H9 (cell line): ENCODE measurements at regions not wholly inside any gene's neighbourhood (a gene's known extent, or its start where the extent isn't known, plus 50 kb on each side); places are given as distances from the start of the nearest gene placed in this dataset.

Experiments used
- DNase-seq: peaks from one replicate; pipeline ENCODE4 v3.0.0-alpha.2; 2017
- H2AFZ ChIP-seq: one replicate; pipeline ENCODE4 v1.6.1; 2013; ENCODE audit warnings: mild to moderate bottlenecking, low read length, control low read depth, moderate library complexity
- H2AK5ac ChIP-seq: 2 replicates; pipeline ENCODE4 v1.6.1; 2013; ENCODE audit warnings: low read length, control low read depth, mixed read lengths; ENCODE audit not compliant: insufficient read length
- H2BK120ac ChIP-seq: one replicate; pipeline ENCODE4 v1.6.1; 2013; ENCODE audit warnings: low read depth, mild to moderate bottlenecking, low read length, control low read depth, inconsistent platforms; ENCODE audit not compliant: poor library complexity, severe bottlenecking
- H2BK12ac ChIP-seq: 2 replicates; pipeline ENCODE4 v1.6.1; 2013; ENCODE audit warnings: low read length, control low read depth, mixed read lengths, low read depth; ENCODE audit not compliant: insufficient read length
- H2BK15ac ChIP-seq: 2 replicates; pipeline ENCODE4 v1.6.1; 2013; ENCODE audit warnings: low read depth, low read length, control low read depth
- H2BK20ac ChIP-seq: one replicate; pipeline ENCODE4 v1.6.1; 2013; ENCODE audit warnings: low read depth, mild to moderate bottlenecking, low read length, control low read depth, inconsistent platforms; ENCODE audit not compliant: poor library complexity, severe bottlenecking
- H2BK5ac ChIP-seq: 2 replicates; pipeline ENCODE4 v1.6.1; 2013; ENCODE audit warnings: low read length, control low read depth, mixed read lengths; ENCODE audit not compliant: insufficient read length
- H3K14ac ChIP-seq: 2 replicates; pipeline ENCODE4 v1.6.1; 2013; ENCODE audit warnings: low read length, control low read depth; ENCODE audit not compliant: insufficient read depth
- H3K18ac ChIP-seq: 2 replicates; pipeline ENCODE4 v1.6.1; 2013; ENCODE audit warnings: low read depth, mild to moderate bottlenecking, mixed read lengths, low read length, control low read depth; ENCODE audit not compliant: insufficient read length
- H3K23ac ChIP-seq: 2 replicates; pipeline ENCODE4 v1.6.1; 2013; ENCODE audit warnings: low read length, control low read depth, mixed read lengths, low read depth; ENCODE audit not compliant: insufficient read length
- H3K23me2 ChIP-seq: 2 replicates; pipeline ENCODE4 v1.6.1; 2013; ENCODE audit warnings: low read depth, mild to moderate bottlenecking, mixed read lengths, low read length, control low read depth; ENCODE audit not compliant: insufficient read length, poor library complexity, severe bottlenecking
- H3K27ac ChIP-seq: 2 replicates; pipeline ENCODE4 v1.5.1; 2013; ENCODE audit warnings: low read length, control low read depth, mixed read lengths, low read depth; ENCODE audit not compliant: insufficient read length
- H3K27me3 ChIP-seq: 2 replicates; pipeline ENCODE4 v1.6.1; 2013; ENCODE audit warnings: low read length, control low read depth, inconsistent platforms; ENCODE audit not compliant: insufficient read depth
- H3K4ac ChIP-seq: 2 replicates; pipeline ENCODE4 v1.6.1; 2013; ENCODE audit warnings: low read depth, mild to moderate bottlenecking, control low read depth, inconsistent platforms, low read length, moderate library complexity
- H3K4me1 ChIP-seq: 2 replicates; pipeline ENCODE4 v1.6.1; 2013; ENCODE audit warnings: low read length, control low read depth, inconsistent platforms; ENCODE audit not compliant: insufficient read depth
- H3K4me2 ChIP-seq: 2 replicates; pipeline ENCODE4 v1.6.1; 2013; ENCODE audit warnings: low read length, control low read depth, mixed read lengths; ENCODE audit not compliant: insufficient read length, insufficient read depth
- H3K56ac ChIP-seq: 2 replicates; pipeline ENCODE4 v1.6.1; 2013; ENCODE audit warnings: low read depth, mild to moderate bottlenecking, mixed read lengths, low read length, control low read depth; ENCODE audit not compliant: insufficient read length
- H3K79me1 ChIP-seq: 2 replicates; pipeline ENCODE4 v1.6.1; 2013; ENCODE audit warnings: low read depth, mild to moderate bottlenecking, moderate library complexity, low read length, control low read depth, inconsistent platforms; ENCODE audit not compliant: insufficient read depth, poor library complexity, severe bottlenecking
- H3K79me2 ChIP-seq: 2 replicates; pipeline ENCODE4 v1.6.1; 2013; ENCODE audit warnings: low read length, control low read depth, inconsistent platforms; ENCODE audit not compliant: insufficient read depth
- H3K9ac ChIP-seq: 2 replicates; pipeline ENCODE4 v1.6.1; 2013; ENCODE audit warnings: low read length, control low read depth, mixed read lengths; ENCODE audit not compliant: insufficient read length; ENCODE audit errors: extremely low read depth
- H3K9me3 ChIP-seq: one replicate; pipeline ENCODE4 v1.6.1; 2013; ENCODE audit warnings: low read depth, low read length, inconsistent platforms; ENCODE audit not compliant: control insufficient read depth
- H3T11ph ChIP-seq: one replicate; pipeline ENCODE4 v1.6.1; 2013; ENCODE audit warnings: mild to moderate bottlenecking, low read length, control low read depth, inconsistent platforms
- H4K20me1 ChIP-seq: one replicate; pipeline ENCODE4 v1.6.1; 2013; ENCODE audit not compliant: control insufficient read depth, insufficient read length, insufficient read depth
- H4K5ac ChIP-seq: 2 replicates; pipeline ENCODE4 v1.6.1; 2013; ENCODE audit warnings: low read depth, mild to moderate bottlenecking, mixed read lengths, low read length, control low read depth; ENCODE audit not compliant: insufficient read length
- H4K8ac ChIP-seq: replicated peaks from 2 replicates; pipeline ENCODE4 v1.6.1; 2013; ENCODE audit warnings: low read length, control low read depth, mixed read lengths, low read depth; ENCODE audit not compliant: insufficient read length
- H4K91ac ChIP-seq: 2 replicates; pipeline ENCODE4 v1.6.1; 2013; ENCODE audit warnings: low read depth, mild to moderate bottlenecking, moderate library complexity, mixed read lengths, low read length, control low read depth; ENCODE audit not compliant: insufficient read length
- H3K27ac Mint-ChIP-seq, 3 experiments: 2 replicates in 2 of 3; 3 replicates in 1 of 3; pipeline ENCODE4 v1.8.0; 2020 to 2021; ENCODE audit warnings: mixed read lengths in 3 of 3, mild to moderate bottlenecking in 1 of 3, moderate library complexity in 1 of 3
- H3K27me3 Mint-ChIP-seq: 2 replicates; pipeline ENCODE4 v1.8.0; 2021; ENCODE audit warnings: low read depth, mild to moderate bottlenecking, moderate library complexity, mixed read lengths
- H3K36me3 Mint-ChIP-seq, 3 experiments: 2 replicates in 2 of 3; 3 replicates in 1 of 3; pipeline ENCODE4 v1.8.0; 2020 to 2021; ENCODE audit warnings: low read depth in 3 of 3, mixed read lengths in 3 of 3; ENCODE audit not compliant: insufficient read depth in 1 of 3
- H3K4me1 Mint-ChIP-seq, 2 experiments: 2 replicates each; pipeline ENCODE4 v1.8.0; 2020; ENCODE audit warnings: mixed read lengths in 2 of 2
- H3K4me3 Mint-ChIP-seq, 2 experiments: 2 replicates in 1 of 2; 3 replicates in 1 of 2; pipeline ENCODE4 v1.8.0; 2020 to 2021; ENCODE audit warnings: mild to moderate bottlenecking in 2 of 2, mixed read lengths in 2 of 2, moderate library complexity in 1 of 2
- H3K9me3 Mint-ChIP-seq, 2 experiments: 2 replicates in 1 of 2; 3 replicates in 1 of 2; pipeline ENCODE4 v1.8.0; 2020; ENCODE audit warnings: mild to moderate bottlenecking in 2 of 2, mixed read lengths in 2 of 2, moderate library complexity in 1 of 2
- CTCF ChIP-seq: fragments of 200-600 bp; sonication (generic); conservative IDR thresholded peaks from 3 replicates; pipeline ENCODE4 v1.8.0; 2021; ENCODE audit warnings: antibody characterized with exemption, mild to moderate bottlenecking

- Histone ChIP-seq H2BK5ac (no peak overlapping the region), H4K20me1 (no peaks in the 10 kb centered on the region), H3K9ac (no peak overlapping the region), H3K9me3 (no peaks in the 10 kb centered on the region), H2BK120ac (no peak overlapping the region), H3K79me1 (no peaks in the 10 kb centered on the region), H2AK5ac (no peak overlapping the region), H2BK12ac (no peak overlapping the region), H4K5ac (no peak overlapping the region), H3T11ph (no peak overlapping the region), H4K8ac (no peak overlapping the region), H4K91ac (no peak overlapping the region), H3K27ac (no peak overlapping the region), H3K79me2 (no peaks in the 10 kb centered on the region), H3K4me1 (no peaks in the 10 kb centered on the region), H3K18ac (no peak overlapping the region), H3K23ac (no peak overlapping the region), H3K23me2 (no peaks in the 10 kb centered on the region), H2AFZ (no peak overlapping the region), H3K27me3 (no peaks in the 10 kb centered on the region), H2BK15ac (no peak overlapping the region), H3K56ac (no peak overlapping the region), H3K4ac (no peak overlapping the region), H3K4me2 (no peak overlapping the region), H3K14ac (no peak overlapping the region), H2BK20ac (no peak overlapping the region)
- Mint-ChIP-seq H3K27ac (no peak overlapping the region), H3K36me3 (peaks cover 14 to 27% (median 19%) of the 10 kb centered on the region in 3 experiments), H3K9me3 (peaks cover 42 to 48% of the 10 kb centered on the region in 2 experiments), H3K4me1 (no peaks in the 10 kb centered on the region), H3K27me3 (no peaks in the 10 kb centered on the region), H3K4me3 (no peak overlapping the region)
- TF ChIP-seq CTCF: no peak
- DNase-seq: no peak
Measured at GRCh38 chr5:97600486-97600885, 417.4 kb upstream of the RIOK2 start.
